H1 (cell line): ENCODE measurements at regions not wholly inside any gene's neighbourhood (a gene's known extent, or its start where the extent isn't known, plus 50 kb on each side); places are given as distances from the start of the nearest gene placed in this dataset.

Source experiments
- CTCF ChIA-PET: fragments of 300-600 bp; sonication (Branson Sonifier 250); formaldehyde crosslinking; loops from one replicate; lab custom pipeline; 2021; ENCODE audit not compliant: partially characterized antibody; lab: Charles Lee
- POLR2A ChIA-PET: fragments of 300-600 bp; sonication (Branson Sonifier 250); formaldehyde crosslinking; loops from one replicate; lab custom pipeline; 2021; ENCODE audit warnings: inconsistent platforms; ENCODE audit not compliant: partially characterized antibody; lab: Charles Lee
- DNase-seq, 2 experiments: peaks; one replicate each; pipeline versions ENCODE4 v3.0.0 to v3.0.0-alpha.2; 2010 to 2022; ENCODE audit warnings: low spot score in 2 of 2, low read depth in 1 of 2, mixed read lengths in 1 of 2
- FAIRE-seq: peaks from 2 replicates; lab custom pipeline; 2011; peaks lifted over from hg19 to GRCh38; lab: Jason Lieb, UNC
- H2AFZ ChIP-seq: 2 replicates; pipeline ENCODE4 v1.8.1; 2012; ENCODE audit warnings: low read length, inconsistent platforms
- H2AK5ac ChIP-seq: 2 replicates; pipeline ENCODE4 v1.6.1; 2013; ENCODE audit warnings: low read depth, low read length
- H2BK120ac ChIP-seq: replicated peaks from 2 replicates; pipeline ENCODE3; 2013; ENCODE audit warnings: low read depth, low read length, inconsistent platforms
- H2BK12ac ChIP-seq: 2 replicates; pipeline ENCODE4 v1.6.1; 2013; ENCODE audit warnings: low read depth, low read length
- H2BK15ac ChIP-seq: 2 replicates; pipeline ENCODE4 v1.6.1; 2013; ENCODE audit warnings: low read length
- H2BK20ac ChIP-seq: 2 replicates; pipeline ENCODE4 v1.6.1; 2013; ENCODE audit warnings: low read length
- H2BK5ac ChIP-seq: 2 replicates; pipeline ENCODE4 v1.6.1; 2013; ENCODE audit warnings: low read depth, low read length
- H3K14ac ChIP-seq: 2 replicates; pipeline ENCODE4 v1.6.1; 2013; ENCODE audit warnings: inconsistent platforms; ENCODE audit not compliant: insufficient read length
- H3K18ac ChIP-seq: 2 replicates; pipeline ENCODE4 v1.6.1; 2013; ENCODE audit warnings: low read length; ENCODE audit errors: extremely low read depth
- H3K23ac ChIP-seq: 2 replicates; pipeline ENCODE4 v1.6.1; 2013; ENCODE audit warnings: inconsistent platforms; ENCODE audit not compliant: insufficient read length
- H3K23me2 ChIP-seq: 2 replicates; pipeline ENCODE4 v1.6.1; 2013; ENCODE audit warnings: low read depth, low read length
- H3K27ac ChIP-seq: 2 replicates; pipeline ENCODE4 v1.6.1; 2011; ENCODE audit warnings: low read depth, low read length, inconsistent platforms
- H3K27me3 ChIP-seq, 4 experiments: replicated peaks in 1 of 4; 1 replicate in 1 of 4; 2 replicates in 3 of 4; pipeline versions ENCODE4 v1.6.1 to v1.8.1; 2011 to 2013; ENCODE audit warnings: low read length in 3 of 4, mild to moderate bottlenecking in 3 of 4, inconsistent platforms in 2 of 4, mixed read lengths in 2 of 4, moderate library complexity in 1 of 4; ENCODE audit not compliant: control insufficient read depth in 3 of 4, insufficient read depth in 3 of 4; ENCODE audit errors: extremely low read depth in 1 of 4
- H3K36me3 ChIP-seq, 4 experiments: 2 replicates each; pipeline versions ENCODE4 v1.6.1 to v1.8.1; 2011 to 2013; ENCODE audit warnings: mild to moderate bottlenecking in 4 of 4, low read length in 3 of 4, moderate library complexity in 2 of 4, control low read depth in 1 of 4, inconsistent platforms in 1 of 4; ENCODE audit not compliant: insufficient read depth in 4 of 4, control insufficient read depth in 2 of 4
- H3K4ac ChIP-seq: replicated peaks from 2 replicates; pipeline ENCODE3; 2013; ENCODE audit warnings: low read length, low read depth, mixed read lengths, inconsistent platforms; ENCODE audit not compliant: insufficient read length
- H3K4me1 ChIP-seq, 4 experiments: replicated peaks in 1 of 4; 1 replicate in 1 of 4; 2 replicates in 3 of 4; pipeline versions ENCODE4 v1.6.1 to v1.8.1; 2011 to 2013; ENCODE audit warnings: low read length in 3 of 4, inconsistent platforms in 2 of 4, mixed read lengths in 1 of 4; ENCODE audit not compliant: insufficient read depth in 4 of 4, control insufficient read depth in 3 of 4
- H3K4me2 ChIP-seq, 2 experiments: 2 replicates each; pipeline versions ENCODE4 v1.6.1 to v1.8.1; 2011 to 2013; ENCODE audit warnings: low read depth in 2 of 2, low read length in 2 of 2, control low read depth in 1 of 2, inconsistent platforms in 1 of 2, mild to moderate bottlenecking in 1 of 2; ENCODE audit not compliant: insufficient read depth in 1 of 2
- H3K4me3 ChIP-seq, 4 experiments: fragments of 200-600, 300-600 bp in 1 of 4; sonication (generic), shearing (Covaris generic), sonication (Bioruptor Twin) in 1 of 4; 2 replicates each; pipeline versions ENCODE4 v1.5.1 to v1.8.1; 2011 to 2016; ENCODE audit warnings: low read length in 4 of 4, low read depth in 3 of 4, control low read depth in 2 of 4, inconsistent platforms in 2 of 4, mild to moderate bottlenecking in 2 of 4, mixed read lengths in 1 of 4, moderate library complexity in 1 of 4; ENCODE audit not compliant: insufficient read depth in 2 of 4; ENCODE audit errors: extremely low read depth in 1 of 4
- H3K56ac ChIP-seq: replicated peaks from 2 replicates; pipeline ENCODE3; 2013; ENCODE audit warnings: low read depth, mild to moderate bottlenecking, mixed read lengths, low read length, inconsistent platforms; ENCODE audit not compliant: insufficient read length
- H3K79me1 ChIP-seq: 2 replicates; pipeline ENCODE4 v1.6.1; 2013; ENCODE audit warnings: low read depth, low read length, control low read depth
- H3K79me2 ChIP-seq, 2 experiments: 2 replicates each; pipeline versions ENCODE4 v1.6.1 to v1.8.1; 2012 to 2013; ENCODE audit warnings: low read length in 2 of 2, mild to moderate bottlenecking in 2 of 2, inconsistent platforms in 1 of 2; ENCODE audit not compliant: insufficient read depth in 2 of 2, control insufficient read depth in 1 of 2
- H3K9ac ChIP-seq, 4 experiments: replicated peaks in 1 of 4; 1 replicate in 1 of 4; 2 replicates in 3 of 4; pipeline versions ENCODE4 v1.6.1 to v1.8.1; 2011 to 2013; ENCODE audit warnings: low read depth in 3 of 4, low read length in 3 of 4, control low read depth in 2 of 4, mild to moderate bottlenecking in 2 of 4, moderate library complexity in 2 of 4, inconsistent platforms in 1 of 4; ENCODE audit errors: extremely low read depth in 1 of 4
- H3K9me3 ChIP-seq, 2 experiments: 2 replicates each; pipeline versions ENCODE4 v1.6.1 to v1.8.1; 2012 to 2013; ENCODE audit warnings: mild to moderate bottlenecking in 2 of 2, moderate library complexity in 2 of 2, control low read depth in 1 of 2, inconsistent platforms in 1 of 2, low read depth in 1 of 2, low read length in 1 of 2, mixed read lengths in 1 of 2; ENCODE audit not compliant: insufficient read depth in 2 of 2
- H4K20me1 ChIP-seq, 2 experiments: replicated peaks in 1 of 2; 2 replicates each; pipeline versions ENCODE3 to v1.8.1; 2011 to 2013; ENCODE audit warnings: inconsistent platforms in 2 of 2, low read length in 2 of 2, mild to moderate bottlenecking in 1 of 2; ENCODE audit not compliant: insufficient read depth in 2 of 2, control insufficient read depth in 1 of 2
- H4K5ac ChIP-seq: 2 replicates; pipeline ENCODE4 v1.6.1; 2013; ENCODE audit warnings: low read length, low read depth, mixed read lengths, inconsistent platforms; ENCODE audit not compliant: insufficient read length
- H4K8ac ChIP-seq: 2 replicates; pipeline ENCODE4 v1.8.0; 2013; ENCODE audit warnings: mild to moderate bottlenecking, moderate library complexity, low read length, inconsistent platforms; ENCODE audit not compliant: insufficient read depth; ENCODE audit errors: extremely low read depth
- H4K91ac ChIP-seq: replicated peaks from 2 replicates; pipeline ENCODE3; 2013; ENCODE audit warnings: low read length, mixed read lengths, inconsistent platforms; ENCODE audit not compliant: insufficient read length
- GABPA ChIP-seq: IDR thresholded peaks from 2 replicates; pipeline ENCODE4 v1.6.1; 2011; ENCODE audit warnings: mild to moderate bottlenecking, low read length, moderate library complexity, borderline replicate concordance; ENCODE audit not compliant: insufficient read depth
- POLR2A ChIP-seq, 2 experiments: IDR thresholded peaks; 1 replicate in 1 of 2; 2 replicates in 1 of 2; pipeline ENCODE4 v1.6.1; 2011; ENCODE audit warnings: low read depth in 2 of 2, low read length in 2 of 2, mild to moderate bottlenecking in 2 of 2; ENCODE audit errors: control extremely low read depth in 1 of 2
- TEAD4 ChIP-seq: IDR thresholded peaks from 2 replicates; pipeline ENCODE4 v1.6.1; 2012; ENCODE audit warnings: low read depth, low read length, inconsistent platforms, mixed read lengths
- WGBS, 2 experiments: shearing (Covaris generic) in 1 of 2; methylation state at CpG; one replicate each; pipeline versions ENCODE4 v1.1.6 to v1.1.7; 2013 to 2015; ENCODE audit warnings: low lambda C conversion rate in 2 of 2, mixed read lengths in 2 of 2, inconsistent platforms in 1 of 2, low coverage in 1 of 2, missing lambda C conversion rate in 1 of 2; ENCODE audit not compliant: insufficient replicate concordance in 2 of 2, insufficient coverage in 1 of 2, insufficient read length in 1 of 2; ENCODE audit errors: extremely low coverage in 1 of 2, missing lambda C conversion rate in 1 of 2; 5-methylcytosine and 5-hydroxymethylcytosine counted together
- TF ChIP-seq, protein P1 (sequence below): IDR thresholded peaks from 2 replicates; pipeline ENCODE4 v1.6.1; 2012; ENCODE audit warnings: inconsistent platforms

DNA sequence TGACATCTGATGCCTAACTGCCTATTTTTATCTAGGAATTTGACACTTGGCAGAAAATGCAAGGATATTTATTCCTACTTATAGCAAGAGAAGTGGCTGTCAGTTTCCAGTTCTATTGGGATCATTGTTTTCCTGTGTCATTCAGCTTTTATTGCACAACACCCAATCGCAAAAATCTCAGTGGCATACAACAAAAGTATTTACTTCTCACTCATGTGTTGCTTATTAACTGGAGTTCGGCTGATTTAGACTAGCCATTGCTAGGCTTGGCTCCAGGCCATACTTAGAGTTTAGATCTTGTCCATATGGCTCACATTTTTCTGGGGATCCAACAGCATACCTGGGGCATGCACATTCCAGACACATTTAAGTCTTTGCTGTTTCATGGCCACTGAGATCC is 218.6 kb upstream of the SYT1 start:
- Histone ChIP-seq H3K23me2 (no peaks in the 10 kb centered on the region; the same call in 1 of the 2 replicates), H2AFZ (no peak overlapping the region), H3K4me1 (no peaks in the 10 kb centered on the region), H3K27me3 (peaks cover 14 to 19% (median 17%) of the 10 kb centered on the region in 4 experiments), H4K20me1 (no peaks in the 10 kb centered on the region), H2AK5ac (no peak overlapping the region), H3K14ac (no peak overlapping the region), H2BK120ac (no peak overlapping the region), H3K4me2 (no peak overlapping the region), H2BK12ac (no peak overlapping the region), H3K79me1 (no peaks in the 10 kb centered on the region), H3K27ac (no peak overlapping the region), H3K9me3 (no peaks in the 10 kb centered on the region), H3K36me3 (no peaks in the 10 kb centered on the region), H4K5ac (no peak overlapping the region), H3K4me3 (no peak overlapping the region), H3K9ac (no peak overlapping the region), H4K8ac (no peak overlapping the region), H3K18ac (no peak overlapping the region), H3K4ac (no peak overlapping the region), H3K23ac (no peak overlapping the region), H2BK15ac (no peak overlapping the region), H4K91ac (no peak overlapping the region), H2BK20ac (no peak overlapping the region), H2BK5ac (no peak overlapping the region), H3K79me2 (no peaks in the 10 kb centered on the region), H3K56ac (no peak overlapping the region)
- 96% methylated on average over 2 of the region's 2 CpGs; no CpG with 5 or more reads in 1 of the 2 experiments for WGBS, 2 experiments
- ChIA-PET POLR2A (no interaction called here), CTCF (interaction anchor here (1.0 to 1.1 kb wide), 3 partner anchors 19 to 51 kb away, joined by 3 read pairs; no protein-coding TSS in a partner anchor)
- FAIRE-seq (no peak), DNase-seq (no peak)
- TF ChIP-seq POLR2A (IDR thresholded peaks at IDR 0.05; ENCODE audit: control extremely low read depth in 1 of 2, low read depth in 2 of 2, low read length in 2 of 2): no peak
- TF ChIP-seq GABPA: no peak
- TF ChIP-seq, protein P1, sequence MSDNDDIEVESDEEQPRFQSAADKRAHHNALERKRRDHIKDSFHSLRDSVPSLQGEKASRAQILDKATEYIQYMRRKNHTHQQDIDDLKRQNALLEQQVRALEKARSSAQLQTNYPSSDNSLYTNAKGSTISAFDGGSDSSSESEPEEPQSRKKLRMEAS: no peak
- TF ChIP-seq TEAD4: no peak
